HepG2 (cell line): ENCODE measurements at regions not wholly inside any gene's neighbourhood (a gene's known extent, or its start where the extent isn't known, plus 50 kb on each side); places are given as distances from the start of the nearest gene placed in this dataset.

Experiments used
- ATAC-seq: fragments of 200-7000 bp; cut with Tn5 transposase; 3 replicates; pipeline ENCODE4 v1.9.1; 2020; ENCODE audit warnings: mild to moderate bottlenecking, moderate library complexity
- BruUV-seq: library from RNA; stranded (reverse); fragments of 400-500 nt; replicated peaks from 2 replicates; lab custom pipeline; 2021; lab: Mats Ljungman, UMichigan
- CTCF ChIA-PET: fragments of 300-600 bp; formaldehyde crosslinking; extraction: SDS; loops from one replicate; lab custom pipeline; 2021; ENCODE audit warnings: low total read pairs, inconsistent platforms, low intra/inter-chr PET ratio; lab: Yijun Ruan, JAX
- POLR2A ChIA-PET: fragments of 350-600 bp; sonication (Branson Sonifier 250); formaldehyde crosslinking; loops from one replicate; lab custom pipeline; 2020; ENCODE audit warnings: antibody characterized with exemption, inconsistent platforms; lab: Yijun Ruan, JAX
- DNase-seq: peaks from one replicate; pipeline ENCODE4 v3.0.0-alpha.2; 2015; ENCODE audit warnings: low spot score
- FAIRE-seq: peaks from 3 replicates; lab custom pipeline; 2011; peaks lifted over from hg19 to GRCh38; lab: Jason Lieb, UNC
- H2AFZ ChIP-seq: one replicate; pipeline ENCODE4 v1.6.1; 2011; ENCODE audit warnings: low read length, inconsistent platforms
- H3K27ac ChIP-seq: fragments of 300-600 bp; 3 replicates; pipeline ENCODE4 v1.8.0; 2011; ENCODE audit warnings: mixed run types, mild to moderate bottlenecking, mixed read lengths, low read length, inconsistent platforms; ENCODE audit not compliant: insufficient read depth; ENCODE audit errors: extremely low read length
- H3K27me3 ChIP-seq, 2 experiments: fragments of 200-600 bp in 1 of 2; 2 replicates in 1 of 2; 3 replicates in 1 of 2; pipeline versions ENCODE4 v1.6.0 to v1.8.0; 2011; ENCODE audit warnings: low read length in 2 of 2, mild to moderate bottlenecking in 2 of 2, moderate library complexity in 2 of 2, inconsistent platforms in 1 of 2; ENCODE audit not compliant: insufficient read depth in 2 of 2, control insufficient read depth in 1 of 2
- H3K36me3 ChIP-seq, 2 experiments: fragments of 200-600 bp in 1 of 2; replicated peaks in 1 of 2; 2 replicates in 1 of 2; 3 replicates in 1 of 2; pipeline versions ENCODE4 v1.5.1 to v1.8.0; 2011; ENCODE audit warnings: low read length in 2 of 2, inconsistent platforms in 1 of 2; ENCODE audit not compliant: insufficient read depth in 2 of 2, control insufficient read depth in 1 of 2
- H3K4me1 ChIP-seq: 2 replicates; pipeline ENCODE4 v1.5.1; 2012; ENCODE audit warnings: low read length, inconsistent platforms; ENCODE audit not compliant: insufficient read depth
- H3K4me2 ChIP-seq: 2 replicates; pipeline ENCODE4 v1.6.0; 2011; ENCODE audit warnings: low read depth, low read length, inconsistent platforms
- H3K4me3 ChIP-seq, 3 experiments: fragments of 200-600 bp in 1 of 3; sonication (generic), shearing (Covaris generic) in 1 of 3; replicated peaks in 1 of 3; 2 replicates each; pipeline ENCODE4 v1.5.1; 2011 to 2016; ENCODE audit warnings: low read length in 3 of 3, inconsistent platforms in 2 of 3, low read depth in 2 of 3, mild to moderate bottlenecking in 2 of 3, control low read depth in 1 of 3, mixed read lengths in 1 of 3; ENCODE audit not compliant: insufficient read depth in 1 of 3
- H3K79me2 ChIP-seq: one replicate; pipeline ENCODE4 v1.6.1; 2011; ENCODE audit warnings: low read length, inconsistent platforms; ENCODE audit not compliant: insufficient read depth
- H3K9ac ChIP-seq: 2 replicates; pipeline ENCODE4 v1.6.0; 2011; ENCODE audit warnings: mild to moderate bottlenecking, low read depth, low read length, inconsistent platforms; ENCODE audit not compliant: insufficient read depth
- H3K9me3 ChIP-seq: 2 replicates; pipeline ENCODE4 v1.5.1; 2012; ENCODE audit warnings: mild to moderate bottlenecking, low read length
- H4K20me1 ChIP-seq: 2 replicates; pipeline ENCODE4 v1.6.0; 2011; ENCODE audit warnings: inconsistent platforms, mild to moderate bottlenecking, low read length, moderate library complexity; ENCODE audit not compliant: insufficient read depth
- ATM ChIP-seq: fragments of 450-650 bp; IDR thresholded peaks from 2 replicates; pipeline ENCODE4 v1.7.1; 2017; ENCODE audit warnings: mild to moderate bottlenecking, borderline replicate concordance
- CBFB ChIP-seq: sonication (generic); formaldehyde crosslinking; IDR thresholded peaks from 2 replicates; pipeline ENCODE4 v1.4.0; 2020; ENCODE audit warnings: missing genetic modification reagents
- KLF13 ChIP-seq: sonication (generic); formaldehyde crosslinking; IDR thresholded peaks from 2 replicates; pipeline ENCODE4 v1.4.0; 2020; ENCODE audit warnings: mild to moderate bottlenecking, missing genetic modification reagents
- LCORL ChIP-seq, 2 experiments: fragments of 450-650 bp in 1 of 2; sonication (generic) in 1 of 2; formaldehyde crosslinking in 1 of 2; IDR thresholded peaks; 2 replicates each; pipeline versions ENCODE4 v1.5.0 to v1.6.1; 2017 to 2020; ENCODE audit warnings: antibody characterized with exemption in 1 of 2, missing genetic modification reagents in 1 of 2
- SKI ChIP-seq: fragments of 450-650 bp; IDR thresholded peaks from one replicate; pipeline ENCODE4 v1.6.1; 2018; ENCODE audit warnings: mild to moderate bottlenecking; ENCODE audit not compliant: partially characterized antibody
- ZGPAT ChIP-seq: IDR thresholded peaks from 2 replicates; pipeline ENCODE4 v1.6.1; 2016; ENCODE audit warnings: mild to moderate bottlenecking
- whole genome bisulfite sequencing: methylation state at CpG from one replicate; pipeline ENCODE4 v1.1.6; 2017; ENCODE audit warnings: low lambda C conversion rate; 5-methylcytosine and 5-hydroxymethylcytosine counted together
- in situ Hi-C: cut with HindIII; loops from 2 replicates; pipeline ENCODE4 v1.10.0; 2017; ENCODE audit warnings: low pct_unique_long_range_greater_than_20kb; ENCODE audit not compliant: extremely low pct_ligation_motif_present
- intact Hi-C: fragments of 100-400 bp; cut with micrococcal nuclease; formaldehyde crosslinking; loops from one replicate; pipeline ENCODE4 v1.10.0; 2022; ENCODE audit not compliant: unreplicated experiment

- Histone ChIP-seq H3K79me2 (no peaks in the 10 kb centered on the region), H4K20me1 (no peaks in the 10 kb centered on the region), H3K4me2 (no peak overlapping the region), H3K4me1 (no peaks in the 10 kb centered on the region), H3K4me3 (no peak overlapping the region), H3K27me3 (no peaks in the 10 kb centered on the region), H3K36me3 (no peaks in the 10 kb centered on the region), H3K27ac (no peak overlapping the region), H2AFZ (no peak overlapping the region), H3K9me3 (no peaks in the 10 kb centered on the region)
- intact Hi-C loops (no loop called here), in situ Hi-C loops (no loop called here)
- DNase-seq (no peak), ATAC-seq (no peak)
- 3% methylated on average over 6 of the region's 6 CpGs for WGBS
- BruUV-seq, result no TSS peak
- ChIA-PET CTCF (no interaction called here), POLR2A (no interaction called here)
- TF ChIP-seq ZGPAT (CRISPR knock-in tag) (no peak), SKI (no peak), CBFB (CRISPR knock-in tag) (no peak), KLF13 (CRISPR knock-in tag) (no peak), ATM (no peak), LCORL (IDR thresholded peaks at IDR 0.05) (no peak), LCORL (CRISPR knock-in tag; IDR thresholded peaks at IDR 0.05) (no peak)
- TF ChIP-seq, all 625 proteins: peak for 0
- H3K9ac ChIP-seq, result no peak overlapping the region
- no peak for FAIRE-seq
These were observed 258.2 kb upstream of the CDH8 start for GRCh38 chr16:62294213-62294972.
